Umbilical cord (tissue), 1 donor: ENCODE measurements at regions not wholly inside any gene's neighbourhood (a gene's known extent, or its start where the extent isn't known, plus 50 kb on each side); places are given as distances from the start of the nearest gene placed in this dataset.
"Not testable (repeated sequence)": the region's sequence is repeated elsewhere in the genome, so short reads cannot be mapped to it uniquely, and the experiment has no call there.

Experiments used
- DNase-seq: peaks from one replicate; pipeline ENCODE4 v3.0.0-alpha.2; 2015; ENCODE audit warnings: low spot score

DNA sequence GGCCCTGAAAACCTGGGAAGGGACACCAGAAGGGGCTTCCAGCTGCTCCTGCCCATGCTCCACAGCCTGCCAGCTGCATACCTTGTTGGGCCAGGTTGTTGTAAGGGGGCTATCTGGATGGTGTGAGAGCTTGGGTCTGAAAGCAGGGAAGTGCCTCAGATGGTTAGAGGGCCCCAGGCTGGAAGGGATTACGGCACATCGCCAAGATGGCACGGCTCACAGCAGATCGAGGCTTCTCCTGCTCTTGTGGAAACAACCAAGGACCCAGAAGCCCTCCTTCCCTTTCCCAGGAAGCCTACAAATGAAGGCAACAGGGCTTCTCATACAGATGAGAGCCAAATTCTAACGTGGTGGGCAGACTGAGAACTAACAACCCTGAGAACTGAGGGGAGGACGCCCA, 121.7 kb upstream of the ADCY2 start:
- no peak for DNase-seq

DNA sequence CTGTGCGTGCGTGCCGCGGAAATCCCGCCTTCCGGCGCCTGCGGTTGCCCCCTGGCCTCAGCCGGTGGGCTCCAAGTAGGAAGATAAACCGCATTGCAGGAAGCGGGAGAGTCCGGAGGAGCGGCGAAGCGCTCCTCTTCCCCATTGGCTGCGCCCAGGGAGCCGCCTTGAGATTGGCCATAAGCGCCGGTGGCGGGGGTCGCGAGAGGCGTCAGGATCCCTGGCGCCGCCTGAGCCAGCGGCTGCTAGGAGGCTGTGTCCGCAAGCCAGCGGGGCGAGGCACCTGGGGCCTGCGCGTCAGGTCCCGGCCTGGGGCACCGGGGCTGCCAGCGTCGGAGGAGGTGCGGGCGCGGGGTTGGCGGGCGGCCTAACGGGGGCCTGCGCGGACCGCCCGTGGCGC, 106.3 kb upstream of the ADCY2 start:
- DNase-seq: not testable (repeated sequence)

DNA sequence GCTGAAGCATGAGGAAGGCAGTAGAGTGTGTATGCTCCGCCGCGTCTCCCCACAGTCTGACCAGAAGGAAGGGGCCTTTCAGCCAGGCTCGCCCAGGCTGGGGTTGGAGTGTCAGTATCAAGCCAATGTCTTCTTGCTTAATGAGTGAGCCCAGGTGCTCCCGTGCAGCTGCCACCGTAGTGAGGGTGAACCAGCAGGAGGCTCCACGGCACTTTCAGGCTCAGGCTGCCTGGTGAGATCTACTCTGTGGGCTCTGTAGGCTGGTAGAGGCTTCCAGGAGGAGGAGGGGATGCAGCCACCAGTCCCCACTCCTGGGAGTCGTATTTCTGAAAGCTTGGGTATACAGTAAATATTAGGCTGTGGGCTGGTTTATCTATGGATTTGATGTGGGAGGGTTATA, 98.1 kb upstream of the ADCY2 start:
- not testable (repeated sequence) for DNase-seq

DNA sequence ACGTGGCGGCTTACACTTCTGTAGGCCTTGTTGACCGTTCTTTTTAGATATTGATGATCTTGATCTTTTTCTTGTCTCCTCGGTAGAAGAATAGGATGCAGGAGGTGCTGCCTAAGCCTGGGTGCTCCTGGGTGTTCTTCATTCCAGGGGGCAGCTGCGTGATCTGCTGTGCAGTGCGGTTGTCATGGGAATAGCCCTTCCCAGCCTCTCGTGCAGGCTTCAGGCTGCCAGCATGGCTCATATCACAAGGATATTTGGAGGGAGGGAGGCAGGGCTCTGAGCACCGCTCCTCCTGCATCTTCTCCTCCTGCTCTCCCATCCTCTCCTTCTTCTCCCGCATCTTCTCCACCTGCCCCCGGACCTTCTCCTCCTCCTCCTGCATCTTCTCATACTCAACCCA, 96.2 kb upstream of the ADCY2 start:
- DNase-seq: not testable (repeated sequence)

DNA sequence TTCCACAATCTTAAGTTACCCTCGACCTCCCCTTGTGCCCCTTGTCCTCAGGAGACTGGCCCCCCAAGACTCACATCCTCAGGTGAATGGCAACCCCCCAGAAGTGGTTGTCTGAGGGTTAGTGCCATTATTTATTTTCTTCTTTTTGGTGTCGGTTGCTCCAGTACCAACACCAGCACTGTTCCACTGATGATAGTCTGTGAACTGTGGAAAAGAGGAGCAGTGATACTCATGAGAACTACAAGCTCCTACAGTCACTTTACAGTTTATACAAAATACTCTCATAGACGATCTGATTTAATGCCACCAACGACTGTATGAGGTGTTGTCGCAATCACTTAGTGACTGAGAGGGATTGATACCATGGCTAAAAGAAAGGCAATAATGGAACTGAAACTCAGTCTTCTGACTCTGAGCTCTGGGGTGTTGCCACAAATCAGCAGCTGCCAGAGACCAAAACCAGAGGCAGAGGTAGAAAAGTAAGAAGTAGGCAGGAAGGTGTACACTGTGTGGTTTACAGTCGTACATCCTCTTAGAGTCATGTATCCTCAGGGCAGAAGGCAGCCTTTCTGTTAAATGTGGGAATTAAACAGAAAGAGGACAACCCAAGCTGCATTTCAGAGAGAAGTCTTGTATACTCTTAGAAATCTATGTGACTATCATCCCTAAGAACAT, 90.8 kb upstream of the ADCY2 start:
- not testable (repeated sequence) for DNase-seq

DNA sequence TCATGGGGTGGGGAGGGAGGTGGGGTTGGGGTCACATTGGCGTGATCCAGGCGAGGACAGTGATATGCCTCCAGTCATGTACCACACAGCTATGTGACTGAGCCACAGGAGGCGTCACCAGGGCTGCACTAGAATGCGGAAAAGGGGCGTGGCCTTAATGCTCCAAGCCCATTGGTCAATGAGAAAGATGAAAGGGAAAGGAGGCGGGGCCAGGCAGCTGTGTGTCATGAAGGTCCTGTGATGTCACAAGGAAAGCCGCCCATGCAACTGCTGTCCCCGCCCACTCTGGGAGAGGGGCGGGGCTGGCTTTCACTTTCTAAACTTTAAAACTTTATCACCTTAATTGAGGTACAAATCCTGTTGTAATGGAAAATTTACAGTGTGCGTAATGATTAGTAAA, 89.4 kb upstream of the ADCY2 start:
- DNase-seq: not testable (repeated sequence)

DNA sequence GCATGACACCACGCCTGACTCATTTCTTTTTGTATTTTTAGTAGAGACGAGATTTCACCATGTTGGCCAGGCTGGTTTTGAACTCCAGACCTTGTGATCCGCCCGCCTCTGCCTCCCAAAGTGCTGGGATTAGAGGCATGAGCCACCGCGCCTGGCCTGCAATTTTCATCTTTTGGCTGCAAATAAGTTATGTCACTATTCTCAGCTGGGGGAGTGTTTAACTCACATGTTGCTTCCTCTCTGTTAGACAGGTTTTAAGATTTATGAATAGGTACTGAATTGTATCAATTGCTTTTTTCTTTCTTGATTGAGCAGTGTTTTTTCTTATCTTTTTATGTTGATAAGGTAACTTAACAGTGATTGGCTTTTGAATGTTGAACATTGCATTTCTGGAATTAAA, 88.2 kb upstream of the ADCY2 start:
- DNase-seq: not testable (repeated sequence)

DNA sequence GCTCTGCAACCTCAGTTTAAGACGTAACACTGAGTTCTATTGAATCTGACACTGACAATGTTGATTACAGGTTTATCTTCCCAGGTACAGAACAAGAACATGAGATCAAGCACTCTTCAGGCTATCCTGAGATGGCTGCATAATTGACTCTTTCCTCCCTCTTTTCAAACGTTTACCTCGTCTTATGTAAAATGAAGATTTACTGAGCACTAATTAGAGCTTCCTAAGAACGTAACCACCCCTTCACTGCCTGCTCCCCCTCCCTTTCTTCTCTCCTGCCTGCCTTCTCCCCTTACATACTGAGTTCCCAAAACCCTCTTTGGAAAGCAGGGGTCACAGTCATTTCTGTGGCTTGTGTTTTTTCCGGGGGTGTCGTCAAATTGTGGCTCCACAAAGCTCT, 86.2 kb upstream of the ADCY2 start:
- not testable (repeated sequence) for DNase-seq

DNA sequence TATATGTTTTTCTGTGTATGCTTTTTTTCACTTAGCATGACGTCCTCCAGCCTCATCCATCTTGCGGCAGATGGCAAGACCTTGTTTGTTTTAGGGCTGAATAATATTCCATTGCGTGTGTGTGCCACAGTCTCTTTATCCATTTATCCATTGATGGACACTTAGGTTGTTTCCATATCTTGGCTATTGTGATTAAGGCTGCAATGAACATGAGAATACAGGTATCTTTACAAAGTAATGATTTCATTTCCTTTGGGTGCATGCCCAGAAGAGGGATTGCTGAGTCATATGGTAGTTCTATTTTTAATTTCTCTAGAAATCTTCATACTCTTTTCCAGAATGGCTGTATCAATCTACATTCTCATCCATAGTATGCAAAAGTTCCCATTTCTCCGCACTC, 85.3 kb upstream of the ADCY2 start:
- not testable (repeated sequence) for DNase-seq

DNA sequence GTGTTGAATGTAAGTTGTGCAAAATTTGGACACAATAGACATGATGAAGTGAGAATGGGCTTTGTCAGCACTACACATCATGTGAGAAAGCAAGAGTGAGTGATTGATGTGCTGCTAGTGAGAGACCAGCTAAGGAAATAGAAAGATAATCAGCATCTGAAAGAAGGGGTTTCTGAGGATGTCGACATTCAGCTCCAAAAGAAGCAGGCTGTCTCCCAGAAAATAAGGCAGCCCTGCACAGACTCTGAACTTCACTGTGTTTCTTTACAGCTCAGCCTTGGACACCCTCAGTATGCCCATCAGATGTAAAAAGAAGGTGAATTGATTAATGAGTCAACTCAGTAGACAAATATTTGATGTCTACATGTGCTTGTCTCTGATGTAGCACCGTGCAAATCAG, 80.8 kb upstream of the ADCY2 start:
- no peak for DNase-seq

DNA sequence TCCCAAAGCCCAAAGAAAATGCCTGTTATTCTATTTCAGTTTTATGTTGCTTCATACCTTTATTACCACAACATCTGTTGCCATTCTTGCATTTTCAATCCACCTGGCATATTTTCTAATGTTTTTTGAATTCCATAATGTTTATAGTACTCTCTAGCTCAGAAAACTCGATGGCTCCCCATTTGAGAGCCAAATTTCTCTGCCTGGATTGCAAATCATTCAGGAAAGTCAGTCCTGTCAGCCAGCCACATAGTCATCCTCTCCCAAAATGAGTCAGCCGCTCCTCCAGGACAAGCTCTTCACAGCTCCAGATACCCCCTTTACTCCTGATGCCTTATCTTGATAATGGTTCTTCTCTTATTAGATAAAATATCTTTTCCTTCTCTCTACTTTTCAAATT, 78.2 kb upstream of the ADCY2 start:
- no peak for DNase-seq

DNA sequence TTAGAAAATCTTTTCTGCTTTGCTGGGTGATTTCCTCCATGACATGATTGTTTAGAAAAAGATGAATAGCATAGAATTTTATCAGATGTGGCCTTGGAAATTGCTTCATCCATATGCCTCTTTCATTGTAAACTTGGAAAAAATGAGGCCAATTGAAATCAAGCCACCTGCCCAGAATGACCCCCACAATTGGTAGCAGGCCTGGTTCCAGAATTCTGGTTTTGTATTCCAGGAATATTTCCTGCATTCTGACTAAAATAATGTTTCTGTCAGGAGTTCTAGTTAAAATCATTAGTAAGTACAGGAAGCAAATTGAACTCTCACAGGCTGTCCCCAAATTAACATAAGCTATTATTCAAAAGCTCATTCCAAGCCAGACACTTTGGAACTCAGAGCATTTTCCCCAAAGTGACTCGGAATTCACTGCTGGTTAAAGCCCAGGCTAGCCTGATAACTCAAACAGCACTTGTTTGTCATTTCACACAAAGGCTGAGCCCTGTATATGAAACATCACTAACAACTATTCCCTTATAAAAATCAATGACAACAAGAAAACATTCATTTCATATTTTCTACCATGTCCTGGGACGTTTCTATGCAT, 75.1 kb upstream of the ADCY2 start:
- DNase-seq: no peak

DNA sequence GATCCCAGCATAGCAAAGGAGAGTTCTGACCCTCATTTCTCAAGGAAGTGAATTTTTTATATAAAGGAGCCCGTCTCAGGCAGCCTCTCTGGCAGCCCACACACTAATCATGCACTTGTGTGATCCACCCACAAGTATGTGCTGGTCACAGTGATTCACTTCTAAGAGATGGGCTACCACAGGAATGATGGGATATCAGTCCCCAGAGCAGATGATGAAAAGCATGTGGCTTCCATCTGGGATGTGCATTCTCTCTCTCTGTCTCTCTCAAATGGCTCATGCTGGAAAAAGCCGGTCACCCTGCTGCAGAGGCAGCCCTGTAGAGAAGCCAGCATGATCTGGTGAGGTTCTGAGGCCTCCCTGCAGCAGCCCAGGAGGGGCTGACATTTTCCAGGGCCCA, 74.2 kb upstream of the ADCY2 start:
- peak; percentile 70 for DNase-seq

DNA sequence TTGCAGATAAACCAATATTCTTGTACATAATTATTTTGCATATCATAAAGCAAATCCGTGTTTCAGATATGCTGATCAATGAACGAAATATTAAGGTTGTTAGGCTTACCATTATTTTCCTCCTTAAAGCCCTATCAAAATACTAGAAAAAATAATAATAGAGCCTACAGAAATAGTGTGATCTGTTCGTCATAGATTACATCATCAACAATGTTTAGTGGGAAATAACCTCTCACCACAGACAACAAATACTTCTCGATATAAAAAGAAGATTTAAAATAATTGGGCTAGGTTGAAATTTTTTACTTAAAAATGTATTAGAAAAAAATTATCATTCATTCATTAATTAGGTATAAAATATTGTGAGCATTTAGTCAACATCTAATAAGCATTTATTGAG, 71.0 kb upstream of the ADCY2 start:
- no peak for DNase-seq

DNA sequence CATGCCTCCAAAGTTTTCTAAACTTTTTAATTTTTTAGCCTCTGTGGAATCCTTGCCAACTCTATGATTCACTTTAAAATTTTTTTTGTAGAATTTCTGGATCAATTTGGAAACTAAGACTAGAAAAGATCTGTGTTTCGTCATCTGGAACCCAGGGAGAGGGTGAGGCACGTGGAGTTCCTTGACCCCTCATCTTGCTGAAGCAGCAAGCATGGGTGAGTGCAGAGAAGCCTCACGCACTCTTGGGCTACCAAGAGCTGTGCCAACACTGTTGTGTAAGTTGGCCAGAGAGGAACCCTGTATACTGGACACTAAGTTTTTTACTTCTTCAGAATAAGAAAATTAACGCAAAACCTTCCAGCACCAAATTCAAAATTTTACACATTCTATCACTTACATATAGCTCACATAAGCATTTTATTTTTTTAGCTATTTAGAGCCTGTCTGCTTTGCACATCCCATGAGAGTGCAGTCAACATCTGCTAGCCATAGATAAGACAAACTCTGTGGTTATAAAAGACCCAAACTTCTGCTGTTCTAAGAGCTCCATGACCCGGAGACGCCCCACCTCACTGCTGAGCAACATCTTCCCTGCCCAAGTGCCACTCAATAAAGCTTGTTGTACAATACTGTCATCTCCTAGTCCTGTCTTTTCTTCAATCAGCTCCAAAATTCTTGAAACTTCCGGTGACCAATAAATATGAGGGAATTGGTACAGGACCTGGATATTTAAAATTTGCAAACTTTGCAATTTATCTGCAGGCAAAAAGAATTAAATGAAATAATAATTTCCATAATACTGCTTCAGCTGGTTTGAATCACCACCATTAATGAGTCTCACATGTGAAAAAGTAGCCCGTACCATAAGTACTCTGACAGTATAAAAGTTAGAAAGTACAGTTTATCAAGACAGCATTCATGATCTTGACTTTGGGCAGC, 69.7 kb upstream of the ADCY2 start:
- DNase-seq: no peak

DNA sequence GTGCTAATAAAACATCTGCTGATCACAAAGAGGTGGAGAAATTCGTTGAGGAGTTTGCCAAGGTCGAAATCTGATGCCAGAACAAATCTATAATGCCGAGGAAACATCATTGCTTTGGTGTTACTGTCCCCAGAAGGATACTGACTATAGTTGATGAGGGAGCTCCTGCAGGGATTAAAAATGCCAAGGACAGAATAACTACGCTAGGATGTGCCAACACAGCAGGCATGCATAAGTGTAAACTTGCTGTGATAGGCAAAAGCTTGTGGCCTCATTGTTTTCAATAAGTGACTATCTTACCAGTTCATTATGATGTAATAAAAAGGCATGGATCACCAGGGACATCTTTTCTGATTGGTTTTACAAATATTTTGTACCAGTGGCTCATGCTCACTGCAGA, 66.8 kb upstream of the ADCY2 start:
- no peak for DNase-seq

DNA sequence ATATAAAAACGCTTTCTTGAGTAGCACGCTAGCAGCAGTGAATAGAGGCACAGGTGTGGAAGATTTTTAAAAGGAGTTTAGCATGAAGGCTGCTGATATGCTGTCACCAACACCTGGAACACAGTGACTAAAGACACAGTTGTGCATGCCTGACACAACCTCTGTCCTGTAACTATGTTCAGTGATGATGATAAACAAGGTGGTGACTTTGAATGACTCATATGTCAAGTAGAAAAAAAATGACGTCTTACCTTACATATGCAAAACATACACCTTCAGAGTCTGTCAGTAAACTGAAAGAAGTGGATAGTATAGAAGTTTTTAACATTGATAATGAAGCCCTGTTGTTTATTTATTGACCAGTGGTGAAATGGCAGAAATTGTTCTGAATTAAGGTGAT, 66.2 kb upstream of the ADCY2 start:
- no peak for DNase-seq

DNA sequence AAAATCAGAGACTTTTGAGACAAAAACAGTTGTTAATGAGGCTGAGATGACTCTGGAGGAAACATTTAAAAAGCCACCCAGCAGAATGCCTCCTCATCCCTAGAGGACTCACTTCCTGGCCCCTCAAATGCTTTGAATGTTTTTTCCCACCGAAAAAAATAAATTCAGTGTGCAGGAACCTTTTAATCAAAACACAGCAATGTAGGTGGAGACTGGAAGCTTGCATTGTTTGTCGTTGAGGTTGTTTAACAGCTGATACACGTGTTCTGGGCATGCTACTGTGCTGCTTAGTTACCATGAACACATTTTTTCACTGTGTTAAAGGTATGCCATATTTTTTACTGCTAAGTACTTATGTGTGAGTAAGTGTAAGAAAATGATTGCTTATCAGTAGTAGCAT, 65.7 kb upstream of the ADCY2 start:
- DNase-seq: no peak

DNA sequence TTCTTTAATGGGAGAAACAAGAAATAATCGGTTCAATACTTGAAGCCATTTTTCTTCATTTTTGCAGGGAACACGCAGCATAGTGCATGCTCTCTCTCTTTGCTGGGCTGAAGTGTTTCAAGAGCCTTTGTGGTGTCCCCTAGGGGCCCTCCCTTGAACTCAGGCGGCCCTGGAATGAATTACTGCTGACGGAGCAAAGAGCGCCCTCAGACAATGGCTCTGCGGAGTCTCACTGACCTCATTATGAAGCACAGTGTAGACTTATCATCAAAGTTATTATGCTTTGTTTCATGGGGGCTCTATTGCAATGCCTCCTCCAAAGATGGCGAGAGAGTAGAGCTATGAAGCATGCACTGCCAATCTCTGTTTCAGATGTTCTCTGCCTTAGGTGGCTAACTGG, 64.8 kb upstream of the ADCY2 start:
- no peak for DNase-seq
